ENCODE measurements at regions not wholly inside any gene's neighbourhood (a gene's known extent, or its start where the extent isn't known, plus 50 kb on each side); places are given as distances from the start of the nearest gene placed in this dataset.
"Not testable (repeated sequence)": the region's sequence is repeated elsewhere in the genome, so short reads cannot be mapped to it uniquely, and the experiment has no call there.

GRCh38 chr2:39570130-39570555 lies 95.6 kb upstream of the TMEM178A start:
- DNase-seq (ENCODE audit: low read depth in 4 of 4, low spot score in 3 of 4) = no peak

GRCh38 chr2:39570614-39571013 lies 95.1 kb upstream of the TMEM178A start:
- DNase-seq (ENCODE audit: low read depth in 4 of 4, low spot score in 3 of 4) = no peak

- DNase-seq (ENCODE audit: low read depth in 4 of 4, low spot score in 3 of 4) = no peak
These were observed 94.5 kb upstream of the TMEM178A start for GRCh38 chr2:39571111-39571731.

- DNase-seq (ENCODE audit: low read depth in 4 of 4, low spot score in 3 of 4) = no peak
These were observed 92.4 kb upstream of the TMEM178A start for GRCh38 chr2:39573276-39573675.

- no peak for DNase-seq (ENCODE audit: low read depth in 4 of 4, low spot score in 3 of 4)
These were observed 83.9 kb upstream of the TMEM178A start for GRCh38 chr2:39581866-39582265.

GRCh38 chr2:39583213-39583612 lies 82.5 kb upstream of the TMEM178A start:
- DNase-seq (ENCODE audit: low read depth in 4 of 4, low spot score in 3 of 4) = no peak

GRCh38 chr2:39583781-39584180 lies 81.9 kb upstream of the TMEM178A start:
- no peak for DNase-seq (ENCODE audit: low read depth in 4 of 4, low spot score in 3 of 4)

GRCh38 chr2:39584283-39584965 lies 81.3 kb upstream of the TMEM178A start:
- DNase-seq (ENCODE audit: low read depth in 4 of 4, low spot score in 3 of 4) = no peak

- DNase-seq (ENCODE audit: low read depth in 4 of 4, low spot score in 3 of 4) = not testable (repeated sequence)
These were observed 80.2 kb upstream of the TMEM178A start for GRCh38 chr2:39585531-39585930.

GRCh38 chr2:39587168-39587567 lies 78.5 kb upstream of the TMEM178A start:
- DNase-seq (ENCODE audit: low read depth in 4 of 4, low spot score in 3 of 4) = no peak

- DNase-seq (ENCODE audit: low read depth in 4 of 4, low spot score in 3 of 4) = no peak
These were observed 78.1 kb upstream of the TMEM178A start for GRCh38 chr2:39587641-39588040.

GRCh38 chr2:39593439-39594393 lies 72.0 kb upstream of the TMEM178A start:
- DNase-seq (ENCODE audit: low read depth in 4 of 4, low spot score in 3 of 4) = peak in 3 of 4 donors; percentile 36 to 44 (median 40)

GRCh38 chr2:39595116-39595515 lies 70.6 kb upstream of the TMEM178A start:
- DNase-seq (ENCODE audit: low read depth in 4 of 4, low spot score in 3 of 4) = no peak

- DNase-seq (ENCODE audit: low read depth in 4 of 4, low spot score in 3 of 4) = no peak
These were observed 68.4 kb upstream of the TMEM178A start for GRCh38 chr2:39597314-39597713.

GRCh38 chr2:39602616-39603015 lies 63.1 kb upstream of the TMEM178A start:
- DNase-seq (ENCODE audit: low read depth in 4 of 4, low spot score in 3 of 4) = no peak

GRCh38 chr2:39603436-39603835 lies 62.3 kb upstream of the TMEM178A start:
- DNase-seq (ENCODE audit: low read depth in 4 of 4, low spot score in 3 of 4) = no peak

GRCh38 chr2:39604866-39605265 lies 60.9 kb upstream of the TMEM178A start:
- no peak for DNase-seq (ENCODE audit: low read depth in 4 of 4, low spot score in 3 of 4)

- DNase-seq (ENCODE audit: low read depth in 4 of 4, low spot score in 3 of 4) = no peak
These were observed 59.1 kb upstream of the TMEM178A start for GRCh38 chr2:39606585-39606984.

GRCh38 chr2:39607538-39608262 lies 58.0 kb upstream of the TMEM178A start:
- no peak for DNase-seq (ENCODE audit: low read depth in 4 of 4, low spot score in 3 of 4)

GRCh38 chr2:39608263-39608575 lies 57.5 kb upstream of the TMEM178A start:
- DNase-seq (ENCODE audit: low read depth in 4 of 4, low spot score in 3 of 4) = no peak

Measured in left renal pelvis (tissue), 4 donors.